LNCaP clone FGC (cell line): ENCODE measurements at regions not wholly inside any gene's neighbourhood (a gene's known extent, or its start where the extent isn't known, plus 50 kb on each side); places are given as distances from the start of the nearest gene placed in this dataset.
"Not testable (repeated sequence)": the region's sequence is repeated elsewhere in the genome, so short reads cannot be mapped to it uniquely, and the experiment has no call there.

ENCODE experiments used
- DNase-seq: peaks from one replicate; pipeline ENCODE4 v3.0.0-alpha.2; 2011; ENCODE audit warnings: low read depth
- H3K4me3 ChIP-seq: 2 replicates; pipeline ENCODE4 v1.5.1; 2011; ENCODE audit warnings: mild to moderate bottlenecking, low read depth, low read length, control low read depth
- CTCF ChIP-seq: IDR thresholded peaks from 2 replicates; pipeline ENCODE4 v1.5.1; 2012; ENCODE audit warnings: mild to moderate bottlenecking; ENCODE audit not compliant: control insufficient read depth, insufficient read depth; ENCODE audit errors: extremely low read depth

GRCh38 chr6:30823534-30823865 is 60.8 kb upstream of the DDR1 start:
- TF ChIP-seq CTCF: no peak
- no peak for DNase-seq

GRCh38 chr6:30821862-30822784 is 62.2 kb upstream of the DDR1 start:
- TF ChIP-seq CTCF: peak; percentile 60
- peak overlapping the region; percentile 10; the same call in 1 of the 2 replicates for H3K4me3 ChIP-seq
- no peak for DNase-seq

More at GRCh38 chr6:30823534-30823865, 60.8 kb upstream of the DDR1 start:
- no peak overlapping the region for H3K4me3 ChIP-seq

GRCh38 chr6:30820193-30820592 is 64.1 kb upstream of the DDR1 start:
- no peak for DNase-seq
- no peak for TF ChIP-seq CTCF
- H3K4me3 ChIP-seq: no peak overlapping the region

- TF ChIP-seq CTCF: no peak
- no peak overlapping the region for H3K4me3 ChIP-seq
- DNase-seq: no peak
These were observed 64.9 kb upstream of the DDR1 start for GRCh38 chr6:30819297-30819917.

- H3K4me3 ChIP-seq: no peak overlapping the region
- DNase-seq: no peak
- no peak for TF ChIP-seq CTCF
These were observed 65.9 kb upstream of the DDR1 start for GRCh38 chr6:30818391-30818841.

- no peak for TF ChIP-seq CTCF
- no peak for DNase-seq
- H3K4me3 ChIP-seq: no peak overlapping the region
These were observed 67.3 kb upstream of the DDR1 start for GRCh38 chr6:30816791-30817739.

GRCh38 chr6:30816296-30816695 is 68.0 kb upstream of the DDR1 start:
- not testable (repeated sequence) for H3K4me3 ChIP-seq, DNase-seq

GRCh38 chr6:30815041-30815742 is 69.1 kb upstream of the DDR1 start:
- not testable (repeated sequence) for H3K4me3 ChIP-seq, DNase-seq
